IPS-NIHi7 (cell line): ENCODE measurements at regions not wholly inside any gene's neighbourhood (a gene's known extent, or its start where the extent isn't known, plus 50 kb on each side); places are given as distances from the start of the nearest gene placed in this dataset.

Source experiments
- DNase-seq: peaks from one replicate; pipeline ENCODE4 v3.0.0; 2012; ENCODE audit warnings: mixed read lengths; ENCODE audit errors: extremely low spot score

DNA sequence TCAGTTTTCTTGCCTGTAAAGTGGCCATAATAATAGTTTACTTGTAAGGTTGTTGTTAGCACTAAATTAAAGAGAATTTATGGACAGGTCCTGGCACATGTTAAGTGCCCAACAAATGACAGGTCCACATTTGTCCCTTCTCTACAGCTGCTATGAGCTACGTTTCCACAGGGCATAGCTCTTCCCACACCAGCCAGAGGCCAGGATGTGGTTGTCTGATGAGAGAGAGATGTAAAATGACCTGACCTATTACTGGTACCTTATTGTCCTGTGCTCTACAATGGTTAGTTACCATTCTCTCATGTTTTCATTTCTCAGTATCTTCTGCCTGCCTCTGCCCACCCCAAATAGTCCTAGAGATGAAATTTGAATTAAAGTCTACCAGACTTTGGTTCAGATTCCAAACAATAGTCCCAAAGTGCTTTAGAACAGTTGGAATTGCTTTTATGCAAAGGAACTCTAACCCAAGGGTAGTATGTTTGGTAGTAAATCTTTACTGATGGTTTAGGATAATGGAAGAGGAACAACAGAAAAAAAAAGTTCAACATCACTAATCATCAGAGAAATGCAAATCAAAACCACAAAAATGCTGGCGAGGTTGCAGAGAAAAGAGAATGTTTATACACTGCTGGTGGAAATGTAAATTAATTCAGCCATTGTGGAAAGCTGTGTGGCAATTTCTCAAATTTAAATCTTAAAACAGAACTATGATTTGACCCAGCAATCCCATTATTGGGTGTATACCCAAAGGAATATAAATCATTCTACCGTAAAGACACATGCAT lies 57.1 kb upstream of the ANKFN1 start:
- DNase-seq: no peak

DNA sequence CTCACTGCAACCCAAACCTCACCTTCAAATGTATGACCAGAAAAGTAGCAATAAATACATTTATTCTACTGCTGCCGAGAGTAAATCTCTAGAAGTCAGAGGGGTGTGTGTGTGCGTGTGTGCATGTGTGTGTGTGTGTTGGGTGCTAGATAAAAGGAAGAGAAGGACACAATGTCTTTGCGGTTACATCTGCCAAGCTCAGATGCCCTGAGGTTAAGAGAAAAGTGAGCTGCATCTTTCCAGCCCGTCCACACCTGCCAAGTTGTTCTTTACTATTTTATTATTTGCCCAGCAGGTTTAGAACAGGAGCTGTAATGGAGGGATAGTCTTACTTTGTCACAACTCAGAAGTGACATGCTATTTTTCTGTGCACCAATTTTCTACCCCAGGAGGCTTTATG lies 54.5 kb upstream of the ANKFN1 start:
- no peak for DNase-seq

DNA sequence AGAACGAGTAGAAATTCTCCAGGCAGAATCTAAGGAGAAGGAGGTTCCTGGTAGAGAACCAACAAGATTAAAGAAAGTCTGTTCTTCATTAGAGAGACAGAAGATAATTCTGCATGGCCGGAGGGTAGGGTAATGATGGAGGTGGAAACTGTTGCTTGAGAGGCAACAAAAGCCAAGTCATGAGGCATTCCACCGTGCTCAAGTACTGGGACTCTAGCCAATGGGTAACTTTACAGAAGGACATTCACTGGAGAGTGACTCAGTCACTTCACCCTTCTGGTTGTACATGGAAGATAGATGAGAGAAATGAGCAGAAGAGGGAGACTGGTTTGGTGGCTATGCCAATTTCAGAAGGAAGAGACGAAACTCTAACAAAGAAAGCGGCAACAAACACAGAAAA lies 53.6 kb upstream of the ANKFN1 start:
- DNase-seq: no peak
